IMR-90 (cell line): ENCODE measurements at regions not wholly inside any gene's neighbourhood (a gene's known extent, or its start where the extent isn't known, plus 50 kb on each side); places are given as distances from the start of the nearest gene placed in this dataset.

ENCODE experiments used
- ATAC-seq: fragments of 200-7000 bp; cut with Tn5 transposase; 2 replicates; pipeline ENCODE4 v1.9.1; 2020; ENCODE audit warnings: low read depth, mild to moderate bottlenecking, moderate library complexity
- BruUV-seq: library from RNA; stranded (reverse); fragments of 400-500 nt; replicated peaks from 2 replicates; lab custom pipeline; 2021; lab: Mats Ljungman, UMichigan
- CTCF ChIA-PET: fragments of 300-600 bp; formaldehyde crosslinking; extraction: SDS; loops from one replicate; lab custom pipeline; 2021; ENCODE audit warnings: antibody characterized with exemption; lab: Yijun Ruan, JAX
- POLR2A ChIA-PET: fragments of 300-600 bp; sonication (Branson Sonifier 250); formaldehyde crosslinking; loops from one replicate; lab custom pipeline; 2022; ENCODE audit warnings: antibody characterized with exemption; ENCODE audit not compliant: unreplicated experiment; lab: Charles Lee
- DNase-seq: peaks from one replicate; pipeline ENCODE4 v3.0.0; 2013
- H2AFZ ChIP-seq: replicated peaks from 2 replicates; pipeline ENCODE3; 2013; ENCODE audit warnings: low read length, mild to moderate bottlenecking; ENCODE audit not compliant: poor library complexity
- H2AK5ac ChIP-seq: 2 replicates; pipeline ENCODE4 v1.6.1; 2013; ENCODE audit warnings: low read depth, low read length, inconsistent platforms
- H2AK9ac ChIP-seq: replicated peaks from 2 replicates; pipeline ENCODE3; 2013; ENCODE audit warnings: mild to moderate bottlenecking, low read depth, low read length, moderate library complexity; ENCODE audit not compliant: poor library complexity
- H2BK120ac ChIP-seq: 2 replicates; pipeline ENCODE4 v1.6.1; 2013; ENCODE audit warnings: low read depth, low read length, inconsistent platforms
- H2BK15ac ChIP-seq: 3 replicates; pipeline ENCODE4 v1.6.1; 2013; ENCODE audit warnings: low read depth, low read length, inconsistent platforms
- H2BK20ac ChIP-seq: 2 replicates; pipeline ENCODE4 v1.6.1; 2013; ENCODE audit warnings: low read depth, mild to moderate bottlenecking, inconsistent platforms, low read length, moderate library complexity
- H2BK5ac ChIP-seq: 2 replicates; pipeline ENCODE4 v1.6.1; 2013; ENCODE audit warnings: mild to moderate bottlenecking, low read depth, low read length, inconsistent platforms; ENCODE audit not compliant: poor library complexity, severe bottlenecking
- H3K14ac ChIP-seq: replicated peaks from 2 replicates; pipeline ENCODE4 v1.6.1; 2013; ENCODE audit warnings: low read depth, low read length, inconsistent platforms
- H3K18ac ChIP-seq: 2 replicates; pipeline ENCODE4 v1.6.1; 2013; ENCODE audit warnings: low read depth, low read length, control low read depth
- H3K23ac ChIP-seq: 2 replicates; pipeline ENCODE4 v1.6.1; 2013; ENCODE audit warnings: low read depth, low read length, inconsistent platforms
- H3K27ac ChIP-seq: 2 replicates; pipeline ENCODE4 v1.5.1; 2013; ENCODE audit warnings: mild to moderate bottlenecking, control low read depth, low read length; ENCODE audit not compliant: insufficient read depth
- H3K27me3 ChIP-seq: 2 replicates; pipeline ENCODE4 v1.6.1; 2013; ENCODE audit warnings: low read length; ENCODE audit not compliant: control insufficient read depth, insufficient read depth
- H3K36me3 ChIP-seq: 2 replicates; pipeline ENCODE4 v1.6.1; 2013; ENCODE audit warnings: low read length, mixed read lengths; ENCODE audit not compliant: control insufficient read depth, insufficient read depth
- H3K4ac ChIP-seq: 2 replicates; pipeline ENCODE4 v1.6.1; 2013; ENCODE audit warnings: low read depth, low read length, inconsistent platforms
- H3K4me1 ChIP-seq: 2 replicates; pipeline ENCODE4 v1.6.1; 2013; ENCODE audit warnings: low read length, mixed read lengths; ENCODE audit not compliant: control insufficient read depth, insufficient read depth
- H3K4me2 ChIP-seq: 2 replicates; pipeline ENCODE4 v1.6.1; 2013; ENCODE audit warnings: low read depth, mild to moderate bottlenecking, control low read depth, low read length, moderate library complexity
- H3K4me3 ChIP-seq: 2 replicates; pipeline ENCODE4 v1.5.1; 2013; ENCODE audit warnings: low read depth, mild to moderate bottlenecking, control low read depth, low read length, moderate library complexity; ENCODE audit not compliant: insufficient read depth
- H3K56ac ChIP-seq: 2 replicates; pipeline ENCODE4 v1.6.1; 2013; ENCODE audit warnings: low read length, inconsistent platforms; ENCODE audit not compliant: insufficient read depth; ENCODE audit errors: extremely low read depth
- H3K79me1 ChIP-seq, 2 experiments: 2 replicates each; pipeline ENCODE4 v1.6.1; 2013; ENCODE audit warnings: low read length in 2 of 2, inconsistent platforms in 1 of 2, low read depth in 1 of 2
- H3K9ac ChIP-seq: 2 replicates; pipeline ENCODE4 v1.6.1; 2013; ENCODE audit warnings: low read depth, low read length, control low read depth
- H3K9me1 ChIP-seq: 2 replicates; pipeline ENCODE4 v1.6.1; 2013; ENCODE audit warnings: low read length, inconsistent platforms; ENCODE audit not compliant: insufficient read depth
- H3K9me3 ChIP-seq: 2 replicates; pipeline ENCODE4 v1.6.1; 2013; ENCODE audit warnings: low read length; ENCODE audit not compliant: control insufficient read depth, insufficient read depth
- H4K20me1 ChIP-seq: 2 replicates; pipeline ENCODE4 v1.6.1; 2013; ENCODE audit warnings: low read length, inconsistent platforms; ENCODE audit not compliant: insufficient read depth
- H4K5ac ChIP-seq: 2 replicates; pipeline ENCODE4 v1.6.1; 2013; ENCODE audit warnings: mild to moderate bottlenecking, low read depth, low read length, control low read depth
- H4K8ac ChIP-seq, 2 experiments: 2 replicates each; pipeline ENCODE4 v1.6.1; 2013; ENCODE audit warnings: low read depth in 2 of 2, low read length in 2 of 2, control low read depth in 1 of 2, inconsistent platforms in 1 of 2
- H4K91ac ChIP-seq: 2 replicates; pipeline ENCODE4 v1.6.1; 2013; ENCODE audit warnings: low read depth, low read length, inconsistent platforms; ENCODE audit not compliant: insufficient read depth
- BHLHE40 ChIP-seq: fragments of 150-350 bp; IDR thresholded peaks from 2 replicates; pipeline ENCODE4 v1.6.1; 2016; ENCODE audit warnings: mild to moderate bottlenecking, low read depth, low read length
- CHD1 ChIP-seq: IDR thresholded peaks from 2 replicates; pipeline ENCODE4 v1.6.1; 2012; ENCODE audit warnings: low read depth, low read length, improper control_type of control experiment
- FOS ChIP-seq: fragments of 150-350 bp; IDR thresholded peaks from 2 replicates; pipeline ENCODE4 v1.6.1; 2016; ENCODE audit warnings: low read depth, low read length
- RAD21 ChIP-seq: IDR thresholded peaks from 2 replicates; pipeline ENCODE4 v1.6.1; 2012; ENCODE audit warnings: low read length, improper control_type of control experiment
- RCOR1 ChIP-seq: IDR thresholded peaks from 2 replicates; pipeline ENCODE4 v1.6.1; 2012; ENCODE audit warnings: mild to moderate bottlenecking, low read length, improper control_type of control experiment; ENCODE audit not compliant: insufficient replicate concordance
- RFX5 ChIP-seq: IDR thresholded peaks from 2 replicates; pipeline ENCODE4 v1.8.0; 2012; ENCODE audit warnings: low read depth, mild to moderate bottlenecking, low read length, moderate library complexity
- WGBS, 2 experiments: methylation state at CpG; one replicate each; pipeline versions ENCODE4 v1.1.5 to v1.1.7; 2013; ENCODE audit warnings: missing lambda C conversion rate in 2 of 2; ENCODE audit not compliant: insufficient read length in 1 of 2; ENCODE audit errors: extremely low coverage in 2 of 2; 5-methylcytosine and 5-hydroxymethylcytosine counted together
- dilution Hi-C: fragments of 300-500 bp; cut with HindIII; formaldehyde crosslinking; loops from one replicate; pipeline ENCODE4 v1.14.3; 2018; ENCODE audit warnings: low sequenced_read_pairs; ENCODE audit not compliant: unreplicated experiment
- in situ Hi-C: fragments of 300-500 bp; cut with MboI; formaldehyde crosslinking; loops from 3 replicates; pipeline ENCODE4 v1.14.3; 2019; ENCODE audit warnings: low sequenced_read_pairs, inconsistent platforms, mixed read lengths
- intact Hi-C: fragments of 100-400 bp; cut with micrococcal nuclease; formaldehyde crosslinking; loops from 2 replicates; pipeline ENCODE4 v1.10.0; 2022
- TF ChIP-seq, protein P1 (sequence below): fragments of 150-350 bp; IDR thresholded peaks from 2 replicates; pipeline ENCODE4 v1.6.1; 2017; ENCODE audit warnings: mild to moderate bottlenecking, antibody characterized with exemption, low read length, low read depth

DNA sequence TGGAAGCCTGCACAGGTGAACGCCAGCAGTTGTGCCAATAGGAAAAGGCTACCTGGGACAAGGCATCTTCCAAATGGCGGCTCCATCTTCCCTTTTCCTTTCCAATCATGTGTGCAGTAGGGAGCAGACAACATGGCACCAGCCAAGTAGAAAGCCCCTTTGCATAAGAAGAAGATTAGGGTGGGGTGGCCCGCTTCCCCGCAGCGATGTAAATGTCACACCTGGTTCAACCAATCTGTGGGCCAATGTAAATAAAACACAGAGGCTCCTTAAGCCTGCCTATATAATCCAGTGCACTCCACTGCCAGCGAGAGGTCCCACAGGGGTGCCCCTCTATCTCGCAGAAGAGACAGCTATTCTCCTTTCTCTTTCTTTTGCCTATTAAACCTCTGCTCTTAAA is 468.4 kb upstream of the CRIM1 start:
- Histone ChIP-seq H3K18ac (no peak overlapping the region), H3K36me3 (no peaks in the 10 kb centered on the region), H2AFZ (no peak overlapping the region), H2AK5ac (no peak overlapping the region), H3K23ac (no peak overlapping the region), H3K4me2 (no peak overlapping the region), H2BK120ac (no peak overlapping the region), H4K5ac (no peak overlapping the region), H3K9me1 (no peaks in the 10 kb centered on the region), H2BK20ac (no peak overlapping the region), H3K4ac (no peak overlapping the region), H3K27ac (no peak overlapping the region), H4K91ac (no peak overlapping the region), H3K56ac (no peak overlapping the region), H3K14ac (no peak overlapping the region), H2BK15ac (no peak overlapping the region), H3K9ac (no peak overlapping the region), H4K20me1 (no peaks in the 10 kb centered on the region), H3K9me3 (no peaks in the 10 kb centered on the region), H4K8ac (no peak overlapping the region), H3K27me3 (no peaks in the 10 kb centered on the region), H3K4me3 (no peak overlapping the region), H2AK9ac (no peak overlapping the region), H3K79me1 (no peaks in the 10 kb centered on the region), H2BK5ac (no peak overlapping the region), H3K4me1 (no peaks in the 10 kb centered on the region)
- ChIA-PET CTCF (no interaction called here), POLR2A (no interaction called here)
- ATAC-seq (no peak), DNase-seq (no peak)
- in situ Hi-C loops (no loop called here), intact Hi-C loops (no loop called here), dilution Hi-C loops (no loop called here)
- WGBS, 2 experiments = 93% methylated on average over 3 of the region's 7 CpGs; no CpG with 5 or more reads in 1 of the 2 experiments
- BruUV-seq = no TSS peak
- TF ChIP-seq FOS (no peak), RAD21 (no peak), BHLHE40 (no peak), RFX5 (no peak), CHD1 (no peak), RCOR1 (no peak)
- TF ChIP-seq, protein P1, sequence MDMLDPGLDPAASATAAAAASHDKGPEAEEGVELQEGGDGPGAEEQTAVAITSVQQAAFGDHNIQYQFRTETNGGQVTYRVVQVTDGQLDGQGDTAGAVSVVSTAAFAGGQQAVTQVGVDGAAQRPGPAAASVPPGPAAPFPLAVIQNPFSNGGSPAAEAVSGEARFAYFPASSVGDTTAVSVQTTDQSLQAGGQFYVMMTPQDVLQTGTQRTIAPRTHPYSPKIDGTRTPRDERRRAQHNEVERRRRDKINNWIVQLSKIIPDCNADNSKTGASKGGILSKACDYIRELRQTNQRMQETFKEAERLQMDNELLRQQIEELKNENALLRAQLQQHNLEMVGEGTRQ = no peak
